ENCODE measurements at regions not wholly inside any gene's neighbourhood (a gene's known extent, or its start where the extent isn't known, plus 50 kb on each side); places are given as distances from the start of the nearest gene placed in this dataset.

- TF ChIP-seq, protein P1, sequence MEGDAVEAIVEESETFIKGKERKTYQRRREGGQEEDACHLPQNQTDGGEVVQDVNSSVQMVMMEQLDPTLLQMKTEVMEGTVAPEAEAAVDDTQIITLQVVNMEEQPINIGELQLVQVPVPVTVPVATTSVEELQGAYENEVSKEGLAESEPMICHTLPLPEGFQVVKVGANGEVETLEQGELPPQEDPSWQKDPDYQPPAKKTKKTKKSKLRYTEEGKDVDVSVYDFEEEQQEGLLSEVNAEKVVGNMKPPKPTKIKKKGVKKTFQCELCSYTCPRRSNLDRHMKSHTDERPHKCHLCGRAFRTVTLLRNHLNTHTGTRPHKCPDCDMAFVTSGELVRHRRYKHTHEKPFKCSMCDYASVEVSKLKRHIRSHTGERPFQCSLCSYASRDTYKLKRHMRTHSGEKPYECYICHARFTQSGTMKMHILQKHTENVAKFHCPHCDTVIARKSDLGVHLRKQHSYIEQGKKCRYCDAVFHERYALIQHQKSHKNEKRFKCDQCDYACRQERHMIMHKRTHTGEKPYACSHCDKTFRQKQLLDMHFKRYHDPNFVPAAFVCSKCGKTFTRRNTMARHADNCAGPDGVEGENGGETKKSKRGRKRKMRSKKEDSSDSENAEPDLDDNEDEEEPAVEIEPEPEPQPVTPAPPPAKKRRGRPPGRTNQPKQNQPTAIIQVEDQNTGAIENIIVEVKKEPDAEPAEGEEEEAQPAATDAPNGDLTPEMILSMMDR (IDR thresholded peaks at IDR 0.05): no peak
- TF ChIP-seq POLR2A (IDR thresholded peaks at IDR 0.05): no peak
- TF ChIP-seq POLR2AphosphoS5 (IDR thresholded peaks at IDR 0.05; ENCODE audit: insufficient read depth in 1 of 2, low read depth in 1 of 2): no peak
Observed at GRCh38 chr3:144282313-144282712, 310.7 kb downstream of the DIPK2A start.
